ENCODE measurements at regions not wholly inside any gene's neighbourhood (a gene's known extent, or its start where the extent isn't known, plus 50 kb on each side); places are given as distances from the start of the nearest gene placed in this dataset.

GRCh38 chr19:16022681-16023080, 53.6 kb upstream of the TPM4 start:
- H3K27ac ChIP-seq (ENCODE audit: extremely low read length, insufficient read depth, low read length): no peak overlapping the region
- in situ Hi-C loops (cut with HindIII; ENCODE audit: extremely low pct_ligation_motif_present, low pct_unique_long_range_greater_than_20kb) (no loop called here), intact Hi-C loops (cut with micrococcal nuclease; ENCODE audit: unreplicated experiment) (no loop called here)
- H3K4me3 ChIP-seq (replicated peaks in 1 of 3; ENCODE audit: insufficient read depth in 1 of 3, low read depth in 2 of 3, low read length in 3 of 3): no peak overlapping the region
- no peak for FAIRE-seq
- no peak overlapping the region for H2AFZ ChIP-seq (ENCODE audit: low read length)
- H3K79me2 ChIP-seq (ENCODE audit: insufficient read depth, low read length): no peaks in the 10 kb centered on the region
- ChIA-PET POLR2A (no interaction called here), CTCF (ENCODE audit: low intra/inter-chr PET ratio, low total read pairs) (no interaction called here)
- H3K4me1 ChIP-seq (ENCODE audit: insufficient read depth, low read length): no peaks in the 10 kb centered on the region
- 0% methylated on average over 2 of the region's 4 CpGs for WGBS (ENCODE audit: low lambda C conversion rate)
- no peak overlapping the region for H3K4me2 ChIP-seq (ENCODE audit: low read depth, low read length)
- no peak for TF ChIP-seq TCF7 (IDR thresholded peaks at IDR 0.05; ENCODE audit: low read depth)
- no peak for TF ChIP-seq SOX5 (CRISPR knock-in tag; IDR thresholded peaks at IDR 0.05; ENCODE audit: borderline replicate concordance)
- TF ChIP-seq RAD21 (CRISPR knock-in tag; IDR thresholded peaks at IDR 0.05): no peak
- TF ChIP-seq MAX (IDR thresholded peaks at IDR 0.05): no peak
- TF ChIP-seq THAP11 (CRISPR knock-in tag; IDR thresholded peaks at IDR 0.05): no peak
- no peak for TF ChIP-seq AKNA (CRISPR knock-in tag; IDR thresholded peaks at IDR 0.05; ENCODE audit: borderline replicate concordance)
- TF ChIP-seq RBFOX2 (IDR thresholded peaks at IDR 0.05; ENCODE audit: low read depth, low read length): no peak
- TF ChIP-seq SOX13 (IDR thresholded peaks at IDR 0.05): no peak
- TF ChIP-seq SOX13 (CRISPR knock-in tag; conservative IDR thresholded peaks at IDR 0.05 in 1 of 2, IDR thresholded peaks at IDR 0.05 in 1 of 2): no peak
- no peak for TF ChIP-seq CBFB (CRISPR knock-in tag; IDR thresholded peaks at IDR 0.05)
- TF ChIP-seq ZNF773 (CRISPR knock-in tag; IDR thresholded peaks at IDR 0.05; ENCODE audit: borderline replicate concordance): no peak
- peaks cover 1 to 22% of the 10 kb centered on the region in 2 experiments; a peak in 3 of 5 replicates for H3K27me3 ChIP-seq (ENCODE audit: control insufficient read depth in 1 of 2, insufficient read depth in 2 of 2, low read length in 2 of 2)
- BruUV-seq (replicated peaks): no TSS peak
- no peak for ATAC-seq
- H3K9ac ChIP-seq (ENCODE audit: insufficient read depth, low read depth, low read length): no peak overlapping the region
- H3K36me3 ChIP-seq (replicated peaks in 1 of 2; ENCODE audit: control insufficient read depth in 1 of 2, insufficient read depth in 2 of 2, low read length in 2 of 2): no peaks in the 10 kb centered on the region
- DNase-seq (ENCODE audit: low spot score): no peak
- no peaks in the 10 kb centered on the region for H3K9me3 ChIP-seq (ENCODE audit: low read length)
- no peaks in the 10 kb centered on the region for H4K20me1 ChIP-seq (ENCODE audit: insufficient read depth, low read length)

Measured in HepG2 (cell line).